HepG2 (cell line): ENCODE measurements at regions not wholly inside any gene's neighbourhood (a gene's known extent, or its start where the extent isn't known, plus 50 kb on each side); places are given as distances from the start of the nearest gene placed in this dataset.

Experiments used
- ATAC-seq: fragments of 200-7000 bp; cut with Tn5 transposase; 3 replicates; pipeline ENCODE4 v1.9.1; 2020; ENCODE audit warnings: mild to moderate bottlenecking, moderate library complexity
- BruUV-seq: library from RNA; stranded (reverse); fragments of 400-500 nt; replicated peaks from 2 replicates; lab custom pipeline; 2021; lab: Mats Ljungman, UMichigan
- CTCF ChIA-PET: fragments of 300-600 bp; formaldehyde crosslinking; extraction: SDS; loops from one replicate; lab custom pipeline; 2021; ENCODE audit warnings: low total read pairs, inconsistent platforms, low intra/inter-chr PET ratio; lab: Yijun Ruan, JAX
- POLR2A ChIA-PET: fragments of 350-600 bp; sonication (Branson Sonifier 250); formaldehyde crosslinking; loops from one replicate; lab custom pipeline; 2020; ENCODE audit warnings: antibody characterized with exemption, inconsistent platforms; lab: Yijun Ruan, JAX
- DNase-seq: peaks from one replicate; pipeline ENCODE4 v3.0.0-alpha.2; 2015; ENCODE audit warnings: low spot score
- FAIRE-seq: peaks from 3 replicates; lab custom pipeline; 2011; peaks lifted over from hg19 to GRCh38; lab: Jason Lieb, UNC
- H2AFZ ChIP-seq: one replicate; pipeline ENCODE4 v1.6.1; 2011; ENCODE audit warnings: low read length, inconsistent platforms
- H3K27ac ChIP-seq: fragments of 300-600 bp; 3 replicates; pipeline ENCODE4 v1.8.0; 2011; ENCODE audit warnings: mixed run types, mild to moderate bottlenecking, mixed read lengths, low read length, inconsistent platforms; ENCODE audit not compliant: insufficient read depth; ENCODE audit errors: extremely low read length
- H3K27me3 ChIP-seq, 2 experiments: fragments of 200-600 bp in 1 of 2; 2 replicates in 1 of 2; 3 replicates in 1 of 2; pipeline versions ENCODE4 v1.6.0 to v1.8.0; 2011; ENCODE audit warnings: low read length in 2 of 2, mild to moderate bottlenecking in 2 of 2, moderate library complexity in 2 of 2, inconsistent platforms in 1 of 2; ENCODE audit not compliant: insufficient read depth in 2 of 2, control insufficient read depth in 1 of 2
- H3K36me3 ChIP-seq, 2 experiments: fragments of 200-600 bp in 1 of 2; replicated peaks in 1 of 2; 2 replicates in 1 of 2; 3 replicates in 1 of 2; pipeline versions ENCODE4 v1.5.1 to v1.8.0; 2011; ENCODE audit warnings: low read length in 2 of 2, inconsistent platforms in 1 of 2; ENCODE audit not compliant: insufficient read depth in 2 of 2, control insufficient read depth in 1 of 2
- H3K4me1 ChIP-seq: 2 replicates; pipeline ENCODE4 v1.5.1; 2012; ENCODE audit warnings: low read length, inconsistent platforms; ENCODE audit not compliant: insufficient read depth
- H3K4me2 ChIP-seq: 2 replicates; pipeline ENCODE4 v1.6.0; 2011; ENCODE audit warnings: low read depth, low read length, inconsistent platforms
- H3K4me3 ChIP-seq, 3 experiments: fragments of 200-600 bp in 1 of 3; sonication (generic), shearing (Covaris generic) in 1 of 3; replicated peaks in 1 of 3; 2 replicates each; pipeline ENCODE4 v1.5.1; 2011 to 2016; ENCODE audit warnings: low read length in 3 of 3, inconsistent platforms in 2 of 3, low read depth in 2 of 3, mild to moderate bottlenecking in 2 of 3, control low read depth in 1 of 3, mixed read lengths in 1 of 3; ENCODE audit not compliant: insufficient read depth in 1 of 3
- H3K79me2 ChIP-seq: one replicate; pipeline ENCODE4 v1.6.1; 2011; ENCODE audit warnings: low read length, inconsistent platforms; ENCODE audit not compliant: insufficient read depth
- H3K9ac ChIP-seq: 2 replicates; pipeline ENCODE4 v1.6.0; 2011; ENCODE audit warnings: mild to moderate bottlenecking, low read depth, low read length, inconsistent platforms; ENCODE audit not compliant: insufficient read depth
- H3K9me3 ChIP-seq: 2 replicates; pipeline ENCODE4 v1.5.1; 2012; ENCODE audit warnings: mild to moderate bottlenecking, low read length
- H4K20me1 ChIP-seq: 2 replicates; pipeline ENCODE4 v1.6.0; 2011; ENCODE audit warnings: inconsistent platforms, mild to moderate bottlenecking, low read length, moderate library complexity; ENCODE audit not compliant: insufficient read depth
- ARID5B ChIP-seq: IDR thresholded peaks from 2 replicates; pipeline ENCODE4 v1.4.0; 2020; ENCODE audit warnings: mild to moderate bottlenecking, missing genetic modification reagents
- DPF2 ChIP-seq: sonication (generic); formaldehyde crosslinking; IDR thresholded peaks from 2 replicates; pipeline ENCODE4 v1.4.0; 2020; ENCODE audit warnings: mild to moderate bottlenecking, low read depth, missing genetic modification reagents, borderline replicate concordance
- MYC ChIP-seq: sonication (generic); formaldehyde crosslinking; IDR thresholded peaks from 2 replicates; pipeline ENCODE4 v1.9.0; 2021; ENCODE audit warnings: missing genetic modification reagents, borderline replicate concordance
- PHB2 ChIP-seq: fragments of 450-650 bp; IDR thresholded peaks from 2 replicates; pipeline ENCODE4 v1.6.1; 2018; ENCODE audit not compliant: partially characterized antibody
- PLRG1 ChIP-seq: fragments of 450-650 bp; conservative IDR thresholded peaks from 2 replicates; pipeline ENCODE4 v1.6.1; 2016
- TBX2 ChIP-seq: sonication (generic); formaldehyde crosslinking; IDR thresholded peaks from 2 replicates; pipeline ENCODE4 v1.5.0; 2020; ENCODE audit warnings: missing genetic modification reagents, mild to moderate bottlenecking, borderline replicate concordance
- ZBTB40 ChIP-seq, 2 experiments: fragments of 450-650 bp in 1 of 2; sonication (generic) in 1 of 2; formaldehyde crosslinking in 1 of 2; IDR thresholded peaks; 2 replicates each; pipeline versions ENCODE4 v1.6.1 to v1.8.0; 2016 to 2022; ENCODE audit warnings: antibody characterized with exemption in 1 of 2, mild to moderate bottlenecking in 1 of 2, missing genetic modification reagents in 1 of 2
- ZFAT ChIP-seq: sonication (generic); formaldehyde crosslinking; conservative IDR thresholded peaks from 2 replicates; pipeline ENCODE4 v1.8.1; 2023; ENCODE audit warnings: missing genetic modification reagents, inconsistent platforms
- ZNF3 ChIP-seq: IDR thresholded peaks from 2 replicates; pipeline ENCODE4 v1.7.0; 2017; ENCODE audit warnings: inconsistent platforms
- ZNF335 ChIP-seq: sonication (generic); formaldehyde crosslinking; IDR thresholded peaks from 2 replicates; pipeline ENCODE4 v1.4.0; 2020; ENCODE audit warnings: missing genetic modification reagents
- ZNF691 ChIP-seq: sonication (generic); formaldehyde crosslinking; IDR thresholded peaks from 2 replicates; pipeline ENCODE4 v1.4.0; 2020; ENCODE audit warnings: missing genetic modification reagents, low read depth, mild to moderate bottlenecking, borderline replicate concordance
- WGBS: methylation state at CpG from one replicate; pipeline ENCODE4 v1.1.6; 2017; ENCODE audit warnings: low lambda C conversion rate; 5-methylcytosine and 5-hydroxymethylcytosine counted together
- in situ Hi-C: cut with HindIII; loops from 2 replicates; pipeline ENCODE4 v1.10.0; 2017; ENCODE audit warnings: low pct_unique_long_range_greater_than_20kb; ENCODE audit not compliant: extremely low pct_ligation_motif_present
- intact Hi-C: fragments of 100-400 bp; cut with micrococcal nuclease; formaldehyde crosslinking; loops from one replicate; pipeline ENCODE4 v1.10.0; 2022; ENCODE audit not compliant: unreplicated experiment

- DNase-seq (no peak), FAIRE-seq (no peak), ATAC-seq (peak; percentile 39)
- H3K4me1 ChIP-seq = no peaks in the 10 kb centered on the region
- no peaks in the 10 kb centered on the region for H3K27me3 ChIP-seq
- intact Hi-C loops (no loop called here), in situ Hi-C loops (no loop called here)
- no peaks in the 10 kb centered on the region for H3K36me3 ChIP-seq
- H3K4me3 ChIP-seq = no peak overlapping the region
- H3K9me3 ChIP-seq = peaks cover 25% of the 10 kb centered on the region
- no peak overlapping the region for H2AFZ ChIP-seq
- no peaks in the 10 kb centered on the region for H4K20me1 ChIP-seq
- H3K9ac ChIP-seq = no peak overlapping the region
- H3K79me2 ChIP-seq = no peaks in the 10 kb centered on the region
- ChIA-PET CTCF (no interaction called here), POLR2A (no interaction called here)
- BruUV-seq = no TSS peak
- WGBS = 69% methylated on average over 20 of the region's 26 CpGs
- no peak overlapping the region for H3K27ac ChIP-seq
- no peak overlapping the region for H3K4me2 ChIP-seq
- TF ChIP-seq PHB2 (no peak), DPF2 (no peak), ARID5B (CRISPR knock-in tag) (no peak), PLRG1 (no peak), ZNF691 (CRISPR knock-in tag) (no peak), ZNF335 (CRISPR knock-in tag) (no peak), ZFAT (no peak), ZBTB40 (IDR thresholded peaks at IDR 0.05) (no peak), ZBTB40 (CRISPR knock-in tag; IDR thresholded peaks at IDR 0.05) (no peak), MYC (CRISPR knock-in tag) (no peak), TBX2 (no peak), ZNF3 (CRISPR knock-in tag) (no peak)
These were observed 849.9 kb downstream of the RNF144A start for GRCh38 chr2:7766978-7767565.
